HG03432 (cell line): ENCODE measurements at regions not wholly inside any gene's neighbourhood (a gene's known extent, or its start where the extent isn't known, plus 50 kb on each side); places are given as distances from the start of the nearest gene placed in this dataset.
A peak's percentile ranks its signal among the peaks of the same experiment; 100 is the strongest.
"Not testable (repeated sequence)": the region's sequence is repeated elsewhere in the genome, so short reads cannot be mapped to it uniquely, and the experiment has no call there.

Source experiments
- ATAC-seq: cut with Tn5 transposase; IDR thresholded peaks from one replicate; pipeline ENCODE4 v1.9.1; 2021; ENCODE audit warnings: mild to moderate bottlenecking, moderate library complexity; ENCODE audit not compliant: unreplicated experiment

DNA sequence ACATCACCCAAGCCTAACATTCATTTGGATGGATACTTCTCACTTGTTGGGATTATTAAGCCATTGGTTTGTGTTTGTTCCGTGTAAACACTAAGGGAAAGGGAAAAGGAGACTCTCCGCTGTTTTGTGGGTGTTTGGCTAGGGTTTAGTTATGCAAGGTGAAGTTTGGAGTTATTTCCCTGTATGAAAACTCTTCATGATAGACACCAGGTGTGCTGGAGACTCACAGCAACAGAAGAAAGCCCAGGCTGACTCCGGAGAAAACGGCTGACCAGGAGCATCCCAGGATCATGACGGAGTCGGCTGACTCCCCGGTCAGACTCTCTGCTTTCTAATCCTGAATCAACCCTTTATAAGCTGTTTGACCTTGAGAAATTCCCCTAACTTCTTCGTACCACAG, 94.1 kb upstream of the KLF6 start:
- no peak for ATAC-seq

DNA sequence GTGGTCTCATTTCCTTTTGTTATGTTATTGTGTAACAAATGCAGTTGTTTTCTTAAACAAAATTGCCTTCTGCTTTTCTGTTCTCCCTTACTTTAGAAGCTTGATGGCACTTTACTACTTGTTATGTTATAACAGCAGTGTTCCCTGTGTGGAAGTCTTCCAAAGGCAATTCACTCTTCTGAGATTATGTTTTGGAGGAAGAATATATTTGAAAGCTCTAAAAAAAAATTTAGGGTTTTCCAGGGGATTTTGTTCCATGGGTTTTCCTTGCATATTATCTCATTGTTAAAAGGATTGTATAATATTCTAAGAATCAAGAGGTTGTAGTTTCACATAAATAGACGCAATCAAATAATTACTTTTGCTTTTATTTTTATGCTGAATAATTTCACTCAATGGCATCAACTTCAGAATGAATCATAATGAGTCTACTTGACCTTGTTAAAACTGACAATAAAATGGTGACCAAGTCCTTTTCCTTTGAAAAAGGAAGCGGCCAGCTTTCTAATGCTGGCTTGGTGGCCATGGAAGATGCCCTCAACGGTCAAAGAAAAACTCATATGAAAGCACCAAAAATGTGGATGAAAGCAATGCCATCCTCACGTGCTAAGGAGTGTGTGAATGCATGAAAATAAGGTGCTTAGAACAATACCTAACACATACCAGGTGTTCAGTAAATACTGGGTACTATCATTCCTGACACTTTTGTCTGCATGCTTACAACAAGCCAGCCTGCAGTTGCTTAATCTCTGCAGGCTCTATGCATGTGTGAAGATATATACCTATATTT, 92.4 kb upstream of the KLF6 start:
- no peak for ATAC-seq

DNA sequence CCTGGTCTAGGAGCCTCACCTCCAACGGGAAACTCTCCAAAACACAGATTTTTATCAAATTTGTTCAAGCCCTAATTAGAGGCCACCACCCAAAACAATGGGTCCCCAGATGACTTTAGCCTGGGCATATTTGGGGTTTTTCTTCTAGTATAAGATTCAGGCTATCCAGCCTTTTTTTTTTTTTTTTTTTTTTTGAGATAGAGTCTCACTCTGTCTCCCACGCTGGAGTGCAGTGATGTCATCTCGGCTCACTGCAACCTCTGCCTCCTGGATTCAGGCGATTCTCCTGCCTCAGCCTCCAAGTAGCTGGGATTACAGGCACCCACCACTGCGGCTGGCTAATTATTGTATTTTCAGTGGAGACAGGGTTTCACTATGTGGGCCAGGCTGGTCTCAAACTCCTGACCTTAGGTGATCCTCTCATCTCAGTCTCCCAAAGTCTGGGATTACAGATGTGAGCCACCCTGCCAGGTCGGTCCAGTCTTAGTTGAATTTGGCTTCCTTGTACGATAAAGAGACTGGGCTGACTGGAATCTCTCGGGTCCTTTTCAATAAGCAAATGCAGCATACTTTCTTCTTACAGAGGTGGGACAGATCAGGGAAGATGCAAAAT, 91.4 kb upstream of the KLF6 start:
- no peak for ATAC-seq

DNA sequence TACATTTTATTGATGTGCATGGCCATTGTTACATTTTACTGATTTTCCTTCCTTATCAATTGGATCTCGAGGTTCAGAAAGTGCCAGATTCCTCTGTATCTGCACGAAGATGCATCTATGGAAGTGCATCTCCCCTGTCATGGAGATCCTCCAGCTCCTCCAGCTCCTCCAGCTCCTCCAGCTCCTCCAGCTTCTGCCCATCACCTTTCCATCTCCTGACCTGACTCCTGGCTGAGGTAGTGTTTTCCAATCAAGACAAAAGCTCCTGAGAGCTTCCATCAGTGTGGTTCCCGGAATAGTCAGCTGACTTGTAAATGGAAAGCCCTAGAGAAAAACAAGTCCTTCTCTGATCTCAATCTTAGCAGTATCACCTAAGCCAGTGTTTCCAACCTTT, 90.8 kb upstream of the KLF6 start:
- ATAC-seq = no peak

DNA sequence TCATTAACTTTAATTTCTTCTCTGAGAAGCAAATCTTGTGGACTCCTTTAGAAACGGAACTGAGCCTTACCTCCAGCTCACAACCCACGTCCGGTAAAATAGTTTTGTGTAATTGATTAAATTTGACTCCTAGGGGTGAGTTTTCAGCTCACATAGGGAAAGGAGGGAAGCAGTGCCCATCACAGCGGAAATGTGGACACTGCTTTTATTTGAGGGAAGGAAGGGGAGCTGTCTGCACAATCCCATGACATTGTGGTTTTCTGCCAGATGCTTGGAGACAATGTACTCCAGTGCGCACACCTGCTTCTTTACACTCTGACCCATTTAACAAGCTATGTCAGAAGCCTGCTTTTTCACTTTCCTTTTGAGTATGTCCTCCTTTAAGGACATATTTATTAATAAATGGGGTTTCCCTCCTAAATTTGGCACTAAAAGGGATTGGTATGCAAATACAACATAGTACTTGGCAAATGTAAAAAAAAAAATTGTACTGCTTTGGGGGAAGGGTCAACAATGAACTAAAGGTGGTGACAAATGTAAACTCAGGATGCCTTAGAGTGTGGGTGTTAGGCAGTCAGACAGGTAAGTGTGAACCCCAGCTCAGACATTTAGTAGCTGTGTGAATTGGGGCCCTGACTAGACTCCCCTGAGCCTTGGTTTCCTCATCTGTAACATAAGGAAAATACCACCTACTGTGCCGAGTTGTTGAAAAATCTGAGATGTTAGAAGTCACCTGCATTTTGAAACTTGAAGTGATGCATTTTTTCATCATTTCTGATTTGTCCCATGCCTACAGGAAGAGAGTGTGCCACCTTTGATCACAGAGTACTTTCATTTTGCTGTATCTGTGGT, 90.2 kb upstream of the KLF6 start:
- ATAC-seq = peak; percentile 79

DNA sequence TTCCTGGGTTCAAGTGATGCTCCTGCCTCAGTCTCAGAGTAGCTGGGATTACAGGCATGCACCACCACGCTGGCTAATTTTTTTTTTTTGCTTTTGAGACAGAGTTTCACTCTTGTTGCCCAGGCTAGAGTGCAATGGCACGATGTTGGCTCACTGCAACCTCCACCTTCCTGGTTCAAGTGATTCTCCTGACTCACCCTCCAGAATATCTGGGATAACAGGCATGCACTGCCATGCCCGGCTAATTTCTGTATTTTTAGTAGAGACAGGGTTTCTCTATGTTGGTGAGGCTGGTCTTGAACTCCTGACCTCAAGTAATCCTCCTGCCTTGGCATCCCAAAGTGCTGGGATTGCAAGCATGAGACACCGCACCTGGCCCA, 89.6 kb upstream of the KLF6 start:
- not testable (repeated sequence) for ATAC-seq

DNA sequence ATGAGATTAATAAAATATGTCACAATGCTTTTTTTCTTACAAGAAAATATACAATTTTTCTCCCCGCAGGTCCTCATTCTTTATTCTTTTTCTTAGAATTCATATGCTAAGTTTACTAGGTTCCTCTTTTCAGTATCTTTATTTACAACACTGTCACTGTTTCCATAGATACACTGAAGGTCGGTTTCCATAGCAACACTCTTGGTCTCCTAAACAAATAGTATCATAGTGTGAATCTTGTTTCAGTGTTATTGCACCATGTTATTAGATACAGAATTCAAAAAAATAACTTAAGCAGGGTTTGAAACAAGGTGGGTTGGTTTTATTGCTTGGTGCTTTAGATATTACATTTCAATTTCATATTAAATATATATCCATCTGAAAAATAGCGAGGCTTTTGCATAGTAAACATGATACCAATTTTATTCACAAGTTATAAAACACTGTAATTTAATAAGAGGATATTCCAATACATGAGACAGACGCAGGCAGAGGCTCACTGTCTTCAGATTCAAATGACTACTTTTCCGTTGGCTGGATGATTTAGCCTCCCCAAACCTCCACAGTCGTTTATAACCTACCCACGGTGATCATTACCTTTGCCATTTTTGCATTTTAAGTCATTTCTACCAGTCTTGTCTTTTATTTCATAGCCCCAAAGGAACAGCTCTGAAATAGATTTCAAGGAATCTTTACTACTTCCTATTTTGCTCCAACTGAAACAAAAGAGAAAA, 88.9 kb upstream of the KLF6 start:
- ATAC-seq = peak; percentile 65

DNA sequence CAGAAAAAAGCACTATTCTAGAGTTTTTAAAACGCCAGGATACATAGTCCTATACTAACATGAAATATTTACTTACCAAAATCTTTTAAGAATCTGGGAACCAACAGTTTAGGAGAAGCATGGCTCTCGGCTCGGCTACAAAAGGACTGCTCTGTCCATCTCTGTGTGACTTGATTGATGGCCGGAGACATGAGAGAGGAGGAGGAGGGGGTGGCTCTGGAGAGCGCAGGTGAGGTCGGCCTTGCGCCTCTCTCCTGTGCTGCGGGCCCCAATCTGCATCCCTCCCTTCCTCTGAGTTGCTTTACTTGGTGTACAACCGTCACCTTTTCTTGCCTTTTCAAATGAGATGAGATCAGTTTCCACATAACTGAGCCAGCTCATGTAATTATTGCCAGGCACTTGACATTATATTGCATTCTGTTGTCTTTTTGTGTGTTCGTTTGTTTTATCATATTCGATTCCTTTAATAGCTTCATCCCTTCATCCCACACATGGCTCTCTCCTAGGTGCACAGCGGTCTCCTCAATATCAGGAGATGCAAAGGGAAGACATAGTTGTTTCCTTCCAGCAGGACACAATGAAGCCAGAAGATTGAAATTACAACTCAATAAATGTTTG, 87.8 kb upstream of the KLF6 start:
- ATAC-seq = no peak

DNA sequence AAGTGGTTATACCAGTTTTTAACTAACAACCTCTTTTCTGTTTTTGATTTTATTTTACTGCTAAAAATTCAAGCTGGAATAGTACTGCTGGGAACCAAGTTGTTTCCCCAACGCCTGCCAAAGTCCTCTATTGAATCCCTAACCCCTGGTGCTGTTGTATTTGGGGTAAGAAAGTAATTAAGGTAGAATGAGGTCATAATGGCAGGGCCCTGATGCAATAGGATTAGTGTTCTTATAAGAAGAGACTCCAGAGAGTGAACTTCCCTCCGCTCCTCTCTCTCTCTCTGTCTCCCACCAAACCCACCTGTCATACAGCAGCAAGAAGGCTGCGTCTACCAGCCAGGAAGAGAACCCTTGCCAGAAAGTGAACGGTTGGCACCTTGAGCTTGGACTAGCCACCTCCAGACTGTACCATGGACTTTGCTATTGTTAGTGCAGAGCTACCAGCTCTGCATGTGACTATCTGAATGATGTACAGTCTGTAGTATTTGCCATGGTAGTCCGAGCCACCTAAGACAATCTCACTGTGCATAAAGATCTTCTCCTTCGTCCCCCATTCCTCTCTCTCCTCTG, 86.5 kb upstream of the KLF6 start:
- no peak for ATAC-seq

DNA sequence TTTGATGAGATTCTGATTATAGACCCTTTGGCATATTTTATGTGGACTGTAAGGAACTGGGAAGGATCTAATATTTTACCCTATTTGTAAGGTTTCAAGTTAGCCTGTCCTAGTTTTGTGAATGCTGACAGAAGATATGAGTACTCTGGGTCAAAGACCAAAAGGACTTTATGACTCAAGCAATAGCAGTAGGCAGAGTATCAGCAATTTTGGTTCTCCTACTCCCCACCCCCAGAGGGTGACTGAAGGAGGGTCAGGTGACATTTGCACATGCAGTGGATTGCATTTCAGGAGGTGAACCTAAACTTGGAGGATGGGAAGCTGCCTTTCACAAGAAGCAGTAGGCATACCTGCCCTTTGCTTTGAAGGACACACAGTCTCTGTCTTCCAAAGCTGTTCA, 84.0 kb upstream of the KLF6 start:
- peak; percentile 26 for ATAC-seq

DNA sequence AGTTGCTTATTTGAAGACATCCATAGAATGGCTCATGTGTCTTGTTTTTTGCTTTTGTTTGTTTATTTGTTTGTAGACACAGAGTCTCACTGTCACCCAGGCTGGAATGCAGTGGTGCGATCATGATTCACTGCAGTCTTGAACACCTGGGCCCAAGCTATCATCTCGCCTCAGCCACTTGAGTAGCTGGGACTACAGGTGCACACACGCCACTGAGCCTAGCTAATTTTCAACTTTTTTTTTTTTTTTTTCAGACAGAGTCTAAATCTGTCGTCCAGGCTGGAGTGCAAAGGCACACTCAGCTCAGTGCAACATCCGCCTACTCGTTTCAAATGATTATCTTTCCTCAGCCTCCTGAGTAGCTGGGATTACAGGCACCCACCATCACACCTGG, 83.3 kb upstream of the KLF6 start:
- no peak for ATAC-seq

DNA sequence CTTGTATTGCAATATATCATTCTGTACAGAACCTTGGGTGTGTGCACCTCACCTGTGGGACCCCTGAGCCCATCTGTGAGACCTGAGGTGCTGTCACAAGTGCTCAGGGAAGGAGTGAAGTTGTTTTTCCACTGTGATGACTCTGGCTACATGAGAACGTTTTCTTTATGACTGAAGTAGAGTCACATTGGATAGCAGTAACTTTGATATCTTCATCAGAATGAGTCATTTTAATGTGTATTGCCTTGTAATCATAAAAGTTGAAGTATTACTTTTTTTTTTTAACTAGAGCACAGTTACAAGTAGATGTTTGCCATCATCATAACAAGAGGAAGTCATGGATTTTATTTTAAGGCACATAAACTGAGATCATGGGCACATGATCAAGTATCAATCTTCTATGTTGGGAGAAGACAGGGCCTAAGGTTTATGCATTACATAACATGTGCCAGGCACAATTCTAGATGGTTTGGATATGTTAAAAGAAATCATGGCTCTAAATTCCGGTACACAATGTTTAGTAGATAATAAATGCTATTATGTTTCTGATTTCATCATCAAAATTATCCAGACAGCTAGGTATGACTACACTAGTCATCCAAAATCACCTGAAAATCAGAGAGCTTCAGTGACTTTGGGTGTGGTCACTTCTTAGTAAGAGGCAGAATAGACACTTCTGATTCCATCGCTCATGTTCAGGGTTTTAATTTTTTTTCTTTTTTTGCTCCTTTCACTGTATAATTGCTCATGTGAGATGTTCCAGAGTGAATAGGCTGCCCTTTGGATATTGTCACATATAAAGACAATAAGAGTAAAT, 82.7 kb upstream of the KLF6 start:
- no peak for ATAC-seq

DNA sequence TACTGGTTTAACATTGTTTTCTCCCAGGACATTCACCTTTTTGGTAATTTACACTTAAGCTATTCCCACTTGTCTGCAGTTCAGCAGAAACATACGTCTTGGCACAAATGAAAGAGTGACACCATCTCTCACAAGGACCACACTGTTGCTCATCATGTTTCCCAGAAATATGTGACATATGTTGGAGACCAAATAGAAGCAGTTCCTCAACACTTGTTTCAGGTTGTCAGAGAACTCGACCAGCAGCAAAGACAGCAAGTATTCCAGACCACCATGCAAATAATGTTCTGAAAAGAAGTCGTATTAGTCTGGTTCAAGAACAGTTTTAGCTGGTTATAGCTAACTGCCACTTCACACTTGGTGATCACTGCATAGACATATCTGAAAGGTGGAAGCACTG, 81.3 kb upstream of the KLF6 start:
- ATAC-seq = no peak

DNA sequence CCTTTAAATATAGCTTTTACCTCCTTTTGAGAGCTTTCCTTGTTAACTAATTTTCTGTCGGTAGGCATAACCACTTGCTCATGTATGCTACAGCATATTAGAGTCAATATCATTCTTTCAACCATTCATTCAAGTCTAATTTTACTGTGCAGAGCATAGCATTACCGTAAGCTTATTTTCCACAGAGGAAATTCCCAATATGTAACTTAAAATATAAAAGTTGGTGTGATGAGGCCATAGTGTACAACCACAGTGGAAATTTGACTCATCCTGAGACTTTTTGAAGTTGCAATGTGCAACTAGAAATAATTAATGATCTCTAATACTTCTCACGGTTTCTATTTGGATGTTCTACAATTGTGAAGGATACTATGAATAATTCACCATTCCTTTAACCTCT, 80.6 kb upstream of the KLF6 start:
- peak; percentile 52 for ATAC-seq

DNA sequence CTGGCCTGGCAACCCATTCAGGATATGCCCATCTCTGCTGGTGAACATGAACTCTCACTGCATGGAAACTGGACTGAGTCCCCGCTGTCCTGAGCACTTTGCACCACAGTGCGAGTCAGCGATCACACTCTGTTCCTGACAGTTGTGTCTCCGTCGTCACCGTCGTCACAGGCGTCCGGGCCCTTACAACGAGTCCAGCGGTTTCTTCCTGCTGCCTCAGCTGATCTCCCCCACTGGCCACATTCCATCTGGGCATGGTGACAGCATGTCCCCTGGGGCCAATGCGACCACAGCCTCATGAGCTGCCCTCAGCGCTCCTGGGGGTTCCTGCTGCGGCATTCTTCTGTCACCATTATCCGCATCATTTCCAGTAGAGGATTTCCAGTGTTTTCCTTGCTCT, 76.8 kb upstream of the KLF6 start:
- ATAC-seq = no peak

DNA sequence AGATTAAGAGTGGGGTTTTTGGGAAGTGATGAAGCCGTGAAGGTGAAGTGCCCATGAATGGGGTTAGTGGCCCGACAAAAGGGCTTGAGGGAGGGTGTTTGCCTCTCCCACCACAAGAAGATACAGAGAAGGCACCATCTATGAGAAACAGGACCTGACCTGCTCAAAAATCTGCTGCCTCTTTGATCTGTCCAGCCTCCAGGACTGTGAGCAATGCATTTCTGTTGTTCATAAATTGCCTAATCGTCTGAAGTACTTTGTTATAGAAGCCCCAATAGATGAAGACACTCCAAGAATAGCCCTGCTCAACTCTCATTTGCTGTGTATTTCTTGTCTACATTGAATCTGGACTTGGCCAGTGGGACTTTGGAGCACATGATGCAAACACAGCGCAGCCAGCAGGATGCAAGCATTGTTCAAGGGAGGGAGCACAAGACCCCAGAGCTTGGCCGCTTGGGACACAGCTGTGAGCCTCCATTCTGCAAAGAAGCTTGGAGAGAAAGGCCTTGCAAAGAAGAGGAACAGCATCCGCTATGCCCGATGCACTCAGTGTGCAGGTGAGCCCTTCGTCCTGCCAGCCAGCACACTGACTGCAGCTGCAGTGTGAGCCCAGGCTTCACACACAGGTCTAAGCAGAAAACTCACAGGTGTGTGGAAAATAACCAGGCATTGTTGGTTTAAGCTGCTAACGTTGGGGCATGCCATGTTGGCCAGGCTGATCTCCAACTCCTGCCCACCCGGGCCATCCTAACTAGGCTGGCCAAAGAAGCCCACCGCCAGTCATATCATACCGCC, 73.2 kb upstream of the KLF6 start:
- ATAC-seq = no peak

DNA sequence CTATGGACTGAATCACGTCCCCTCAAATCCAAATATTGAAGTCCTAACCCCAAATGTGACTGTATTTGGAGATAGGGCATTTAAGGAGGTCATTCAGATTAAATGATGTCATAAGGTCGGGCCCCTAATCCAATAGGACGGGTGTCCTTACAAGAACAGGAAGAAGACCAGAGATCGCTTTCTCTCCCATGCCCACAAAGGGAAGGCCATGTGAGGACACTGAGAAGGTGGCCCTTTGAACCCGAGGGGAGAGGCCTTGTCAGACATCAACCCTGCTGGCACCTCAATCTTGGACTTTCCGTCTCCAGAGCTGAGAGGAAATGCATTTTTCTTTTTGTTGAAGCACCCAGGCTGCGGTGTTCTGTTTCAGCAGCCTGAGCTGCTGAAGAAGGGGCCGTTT, 72.3 kb upstream of the KLF6 start:
- no peak for ATAC-seq

DNA sequence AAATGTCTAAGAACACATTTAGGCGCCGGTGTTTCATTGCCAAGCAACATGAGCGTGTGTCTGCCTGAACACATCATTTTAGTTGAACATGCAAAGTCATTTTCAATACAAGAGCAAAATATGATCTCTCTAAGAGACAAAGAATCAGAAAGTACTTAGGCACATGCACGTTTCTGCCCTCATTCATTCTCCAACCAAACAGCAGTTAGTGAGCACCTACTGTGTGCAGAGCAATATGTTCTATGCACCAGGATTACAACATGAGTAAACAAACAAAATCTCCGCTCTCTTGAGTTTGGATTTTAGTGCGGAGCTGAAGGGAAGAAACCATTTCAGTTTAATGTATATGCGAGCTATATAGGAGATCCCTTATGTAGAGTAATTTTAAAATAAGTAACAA, 71.6 kb upstream of the KLF6 start:
- ATAC-seq = no peak
